HepG2 (cell line): ENCODE measurements at regions not wholly inside any gene's neighbourhood (a gene's known extent, or its start where the extent isn't known, plus 50 kb on each side); places are given as distances from the start of the nearest gene placed in this dataset.

ENCODE experiments used
- CTCF ChIP-seq: sonication (generic); formaldehyde crosslinking; IDR thresholded peaks from 2 replicates; pipeline ENCODE4 v1.5.0; 2020; ENCODE audit warnings: mild to moderate bottlenecking, missing genetic modification reagents, moderate library complexity
- GTF2F1 ChIP-seq: fragments of 150-350 bp; IDR thresholded peaks from 2 replicates; pipeline ENCODE4 v1.6.1; 2014; ENCODE audit warnings: low read length
- MAX ChIP-seq: IDR thresholded peaks from 2 replicates; pipeline ENCODE4 v1.6.1; 2012; ENCODE audit warnings: inconsistent platforms
- MXD4 ChIP-seq: IDR thresholded peaks from 2 replicates; pipeline ENCODE4 v1.6.1; 2016; ENCODE audit warnings: mild to moderate bottlenecking, missing biosample characterization, missing genetic modification reagents
- NBN ChIP-seq: fragments of 450-650 bp; conservative IDR thresholded peaks from 2 replicates; pipeline ENCODE4 v1.6.1; 2017

DNA sequence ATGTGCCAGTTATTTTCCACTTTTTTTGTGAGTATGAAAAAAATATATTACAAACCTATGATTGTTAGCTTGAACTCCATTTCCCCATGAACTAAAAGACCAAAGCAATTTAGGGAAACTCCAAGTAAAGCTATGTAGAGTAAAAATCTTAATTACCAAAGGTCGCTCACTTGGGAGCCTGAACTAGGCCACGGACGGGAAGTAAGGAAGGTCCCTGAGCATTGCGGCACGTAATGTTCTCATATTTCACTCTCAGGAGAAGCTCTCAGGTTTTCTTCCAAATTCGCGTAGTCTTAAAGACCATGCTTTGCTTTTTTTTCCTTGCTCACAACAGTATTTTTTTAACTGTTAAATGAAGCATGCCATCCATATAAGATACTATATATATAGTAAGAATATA lies 215.3 kb upstream of the RARB start:
- TF ChIP-seq MXD4 (no peak), CTCF (CRISPR knock-in tag) (no peak), NBN (no peak), MAX (no peak), GTF2F1 (no peak)
